ENCODE measurements at regions not wholly inside any gene's neighbourhood (a gene's known extent, or its start where the extent isn't known, plus 50 kb on each side); places are given as distances from the start of the nearest gene placed in this dataset.

GRCh38 chr6:22082218-22082617, 214.6 kb downstream of the PRL start:
- ChIA-PET CTCF (no interaction called here), POLR2A (no interaction called here)
- no peak for DNase-seq (ENCODE audit: low read depth, low spot score)
- H3K4me3 ChIP-seq (ENCODE audit: low read depth, low read length): no peak overlapping the region
- TF ChIP-seq CTCF (IDR thresholded peaks at IDR 0.05; ENCODE audit: insufficient read depth, low read length, missing control alignments): no peak

GRCh38 chr6:22083119-22083518, 213.7 kb downstream of the PRL start:
- no peak overlapping the region for H3K4me3 ChIP-seq (ENCODE audit: low read depth, low read length)
- POLR2A ChIA-PET: no interaction called here
- CTCF ChIA-PET: no interaction called here
- no peak for DNase-seq (ENCODE audit: low read depth, low spot score)
- no peak for TF ChIP-seq CTCF (IDR thresholded peaks at IDR 0.05; ENCODE audit: insufficient read depth, low read length, missing control alignments)

GRCh38 chr6:22087960-22088706, 208.7 kb downstream of the PRL start:
- TF ChIP-seq CTCF (IDR thresholded peaks at IDR 0.05; ENCODE audit: insufficient read depth, low read length, missing control alignments): no peak
- no peak for DNase-seq (ENCODE audit: low read depth, low spot score)
- CTCF ChIA-PET: no interaction called here
- H3K4me3 ChIP-seq (ENCODE audit: low read depth, low read length): no peak overlapping the region
- POLR2A ChIA-PET: no interaction called here

- POLR2A ChIA-PET: no interaction called here
- CTCF ChIA-PET: no interaction called here
- H3K4me3 ChIP-seq (ENCODE audit: low read depth, low read length): no peak overlapping the region
- TF ChIP-seq CTCF (IDR thresholded peaks at IDR 0.05; ENCODE audit: insufficient read depth, low read length, missing control alignments): no peak
- no peak for DNase-seq (ENCODE audit: low read depth, low spot score)
Observed at GRCh38 chr6:22091424-22091948, 205.3 kb downstream of the PRL start.

- CTCF ChIA-PET: no interaction called here
Observed at GRCh38 chr6:22095836-22096235, 201.0 kb downstream of the PRL start.

GRCh38 chr6:22098601-22099031, 198.2 kb downstream of the PRL start:
- H3K4me3 ChIP-seq (ENCODE audit: low read depth, low read length): no peak overlapping the region
- ChIA-PET CTCF (interaction anchor here (1.0 kb wide), 1 partner anchor 8 kb away, joined by 3 read pairs; no protein-coding TSS in a partner anchor), POLR2A (no interaction called here)
- no peak for DNase-seq (ENCODE audit: low read depth, low spot score)
- TF ChIP-seq CTCF (IDR thresholded peaks at IDR 0.05; ENCODE audit: insufficient read depth, low read length, missing control alignments): no peak

More at GRCh38 chr6:22095836-22096235, 201.0 kb downstream of the PRL start:
- POLR2A ChIA-PET: no interaction called here
- DNase-seq (ENCODE audit: low read depth, low spot score): no peak
- H3K4me3 ChIP-seq (ENCODE audit: low read depth, low read length): no peak overlapping the region
- TF ChIP-seq CTCF (IDR thresholded peaks at IDR 0.05; ENCODE audit: insufficient read depth, low read length, missing control alignments): no peak

Measured in AG04449 (cell line).